ENCODE measurements at regions not wholly inside any gene's neighbourhood (a gene's known extent, or its start where the extent isn't known, plus 50 kb on each side); places are given as distances from the start of the nearest gene placed in this dataset.

- TF ChIP-seq TAF1 (IDR thresholded peaks at IDR 0.05; ENCODE audit: low read depth) (no peak), USF1 (IDR thresholded peaks at IDR 0.05) (no peak), REST (IDR thresholded peaks at IDR 0.05; ENCODE audit: low read depth) (no peak), YY1 (IDR thresholded peaks at IDR 0.05; ENCODE audit: low read depth) (no peak), EP300 (IDR thresholded peaks at IDR 0.05; ENCODE audit: borderline replicate concordance) (no peak), EGR1 (IDR thresholded peaks at IDR 0.05) (no peak), RAD21 (IDR thresholded peaks at IDR 0.05; ENCODE audit: low read depth) (no peak), TEAD4 (IDR thresholded peaks at IDR 0.05) (no peak), TCF12 (IDR thresholded peaks at IDR 0.05; ENCODE audit: low read depth) (no peak), MAX (IDR thresholded peaks at IDR 0.05) (no peak), CREB1 (IDR thresholded peaks at IDR 0.05; ENCODE audit: low read depth) (no peak), FOXM1 (IDR thresholded peaks at IDR 0.05; ENCODE audit: borderline replicate concordance, low read depth) (no peak), NFIC (IDR thresholded peaks at IDR 0.05) (no peak), ZBTB7A (IDR thresholded peaks at IDR 0.05; ENCODE audit: low read depth) (no peak), CEBPB (IDR thresholded peaks at IDR 0.05) (no peak)
Observed at GRCh38 chr7:10696064-10696463, 277.6 kb upstream of the PHF14 start.

- TF ChIP-seq CEBPB (IDR thresholded peaks at IDR 0.05) = no peak
- no peak for TF ChIP-seq RAD21 (IDR thresholded peaks at IDR 0.05; ENCODE audit: low read depth)
- no peak for TF ChIP-seq NFIC (IDR thresholded peaks at IDR 0.05)
- no peak for TF ChIP-seq TEAD4 (IDR thresholded peaks at IDR 0.05)
- TF ChIP-seq TCF12 (IDR thresholded peaks at IDR 0.05; ENCODE audit: low read depth) = no peak
- TF ChIP-seq YY1 (IDR thresholded peaks at IDR 0.05; ENCODE audit: low read depth) = no peak
- TF ChIP-seq CREB1 (IDR thresholded peaks at IDR 0.05; ENCODE audit: low read depth) = no peak
- no peak for TF ChIP-seq REST (IDR thresholded peaks at IDR 0.05; ENCODE audit: low read depth)
- no peak for TF ChIP-seq ZBTB7A (IDR thresholded peaks at IDR 0.05; ENCODE audit: low read depth)
- no peak for TF ChIP-seq EP300 (IDR thresholded peaks at IDR 0.05; ENCODE audit: borderline replicate concordance)
- TF ChIP-seq EGR1 (IDR thresholded peaks at IDR 0.05) = no peak
- TF ChIP-seq FOXM1 (IDR thresholded peaks at IDR 0.05; ENCODE audit: borderline replicate concordance, low read depth) = no peak
- no peak for TF ChIP-seq USF1 (IDR thresholded peaks at IDR 0.05)
- TF ChIP-seq TAF1 (IDR thresholded peaks at IDR 0.05; ENCODE audit: low read depth) = no peak
- TF ChIP-seq MAX (IDR thresholded peaks at IDR 0.05) = no peak
Observed at GRCh38 chr7:10703059-10703458, 270.6 kb upstream of the PHF14 start.

- TF ChIP-seq REST (IDR thresholded peaks at IDR 0.05; ENCODE audit: low read depth) (no peak), ZBTB7A (IDR thresholded peaks at IDR 0.05; ENCODE audit: low read depth) (no peak), FOXM1 (IDR thresholded peaks at IDR 0.05; ENCODE audit: borderline replicate concordance, low read depth) (no peak), TAF1 (IDR thresholded peaks at IDR 0.05; ENCODE audit: low read depth) (no peak), MAX (IDR thresholded peaks at IDR 0.05) (no peak), TCF12 (IDR thresholded peaks at IDR 0.05; ENCODE audit: low read depth) (no peak), EP300 (IDR thresholded peaks at IDR 0.05; ENCODE audit: borderline replicate concordance) (no peak), TEAD4 (IDR thresholded peaks at IDR 0.05) (no peak), CEBPB (IDR thresholded peaks at IDR 0.05) (no peak), YY1 (IDR thresholded peaks at IDR 0.05; ENCODE audit: low read depth) (no peak), EGR1 (IDR thresholded peaks at IDR 0.05) (no peak), CREB1 (IDR thresholded peaks at IDR 0.05; ENCODE audit: low read depth) (no peak), USF1 (IDR thresholded peaks at IDR 0.05) (no peak), RAD21 (IDR thresholded peaks at IDR 0.05; ENCODE audit: low read depth) (no peak), NFIC (IDR thresholded peaks at IDR 0.05) (no peak)
Observed at GRCh38 chr7:10703981-10704380, 269.7 kb upstream of the PHF14 start.

Data from Ishikawa (cell line).